Ishikawa (cell line): ENCODE measurements at regions not wholly inside any gene's neighbourhood (a gene's known extent, or its start where the extent isn't known, plus 50 kb on each side); places are given as distances from the start of the nearest gene placed in this dataset.

Experiments used
- EGR1 ChIP-seq: IDR thresholded peaks from 2 replicates; pipeline ENCODE4 v1.6.1; 2012
- EP300 ChIP-seq: IDR thresholded peaks from 2 replicates; pipeline ENCODE4 v1.6.1; 2012; ENCODE audit warnings: borderline replicate concordance
- FOXM1 ChIP-seq: IDR thresholded peaks from 2 replicates; pipeline ENCODE4 v1.6.1; 2012; ENCODE audit warnings: low read depth, borderline replicate concordance
- ZBTB7A ChIP-seq: IDR thresholded peaks from 2 replicates; pipeline ENCODE4 v1.6.1; 2012; ENCODE audit warnings: low read depth
- TF ChIP-seq, protein P1 (sequence below): IDR thresholded peaks from 2 replicates; pipeline ENCODE4 v1.6.1; 2012; ENCODE audit warnings: low read depth, mild to moderate bottlenecking

DNA sequence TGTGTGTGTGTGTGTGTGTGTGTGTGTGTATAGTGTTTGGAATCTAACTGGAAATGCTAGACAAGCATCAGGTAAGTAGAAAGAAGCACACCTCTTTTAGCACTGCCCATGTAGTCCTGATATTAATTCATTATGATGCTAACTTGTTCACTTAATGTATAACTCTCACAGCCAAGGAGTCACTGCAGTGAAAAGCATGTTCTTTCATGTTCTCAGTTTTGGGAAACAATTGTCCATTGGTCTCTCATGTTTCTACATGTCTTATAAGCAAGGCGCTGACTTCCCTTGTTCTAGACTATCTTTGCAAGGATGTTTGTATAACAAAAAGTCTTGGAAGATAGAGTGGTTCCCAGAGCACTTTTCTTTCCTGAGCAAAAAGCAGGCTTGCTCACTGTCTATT lies 148.8 kb upstream of the TNPO1 start:
- TF ChIP-seq, protein P1, sequence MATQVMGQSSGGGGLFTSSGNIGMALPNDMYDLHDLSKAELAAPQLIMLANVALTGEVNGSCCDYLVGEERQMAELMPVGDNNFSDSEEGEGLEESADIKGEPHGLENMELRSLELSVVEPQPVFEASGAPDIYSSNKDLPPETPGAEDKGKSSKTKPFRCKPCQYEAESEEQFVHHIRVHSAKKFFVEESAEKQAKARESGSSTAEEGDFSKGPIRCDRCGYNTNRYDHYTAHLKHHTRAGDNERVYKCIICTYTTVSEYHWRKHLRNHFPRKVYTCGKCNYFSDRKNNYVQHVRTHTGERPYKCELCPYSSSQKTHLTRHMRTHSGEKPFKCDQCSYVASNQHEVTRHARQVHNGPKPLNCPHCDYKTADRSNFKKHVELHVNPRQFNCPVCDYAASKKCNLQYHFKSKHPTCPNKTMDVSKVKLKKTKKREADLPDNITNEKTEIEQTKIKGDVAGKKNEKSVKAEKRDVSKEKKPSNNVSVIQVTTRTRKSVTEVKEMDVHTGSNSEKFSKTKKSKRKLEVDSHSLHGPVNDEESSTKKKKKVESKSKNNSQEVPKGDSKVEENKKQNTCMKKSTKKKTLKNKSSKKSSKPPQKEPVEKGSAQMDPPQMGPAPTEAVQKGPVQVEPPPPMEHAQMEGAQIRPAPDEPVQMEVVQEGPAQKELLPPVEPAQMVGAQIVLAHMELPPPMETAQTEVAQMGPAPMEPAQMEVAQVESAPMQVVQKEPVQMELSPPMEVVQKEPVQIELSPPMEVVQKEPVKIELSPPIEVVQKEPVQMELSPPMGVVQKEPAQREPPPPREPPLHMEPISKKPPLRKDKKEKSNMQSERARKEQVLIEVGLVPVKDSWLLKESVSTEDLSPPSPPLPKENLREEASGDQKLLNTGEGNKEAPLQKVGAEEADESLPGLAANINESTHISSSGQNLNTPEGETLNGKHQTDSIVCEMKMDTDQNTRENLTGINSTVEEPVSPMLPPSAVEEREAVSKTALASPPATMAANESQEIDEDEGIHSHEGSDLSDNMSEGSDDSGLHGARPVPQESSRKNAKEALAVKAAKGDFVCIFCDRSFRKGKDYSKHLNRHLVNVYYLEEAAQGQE, result no peak
- TF ChIP-seq EGR1 (no peak), FOXM1 (no peak), EP300 (no peak), ZBTB7A (no peak)
